HEK293 (cell line): ENCODE measurements at regions not wholly inside any gene's neighbourhood (a gene's known extent, or its start where the extent isn't known, plus 50 kb on each side); places are given as distances from the start of the nearest gene placed in this dataset.

Experiments
- CTCF ChIA-PET: fragments of 350-600 bp; formaldehyde crosslinking; extraction: SDS; loops from one replicate; lab custom pipeline; 2021; ENCODE audit warnings: antibody characterized with exemption; lab: Yijun Ruan, JAX
- POLR2A ChIA-PET: fragments of 300-600 bp; formaldehyde crosslinking; extraction: SDS; loops from one replicate; lab custom pipeline; 2020; ENCODE audit warnings: antibody characterized with exemption, inconsistent platforms; lab: Yijun Ruan, JAX
- H3K27ac ChIP-seq: fragments of 200-500 bp; sonication (Bioruptor generic); 2 replicates; pipeline ENCODE4 v1.5.1; 2014; ENCODE audit warnings: low read depth, low read length, control low read depth, inconsistent platforms; ENCODE audit errors: extremely low read depth
- H3K36me3 ChIP-seq, 2 experiments: fragments of 200-500 bp in 1 of 2; sonication (Bioruptor generic) in 1 of 2; 1 replicate in 1 of 2; 2 replicates in 1 of 2; pipeline ENCODE4 v1.5.1; 2014 to 2017; ENCODE audit warnings: inconsistent platforms in 2 of 2, low read length in 2 of 2; ENCODE audit not compliant: control insufficient read depth in 2 of 2, insufficient read depth in 1 of 2
- H3K4me1 ChIP-seq: fragments of 200-500 bp; sonication (Bioruptor generic); 2 replicates; pipeline ENCODE4 v1.5.1; 2014; ENCODE audit warnings: mild to moderate bottlenecking, low read length, inconsistent platforms; ENCODE audit not compliant: control insufficient read depth, insufficient read depth
- H3K4me3 ChIP-seq: 2 replicates; pipeline ENCODE4 v1.5.1; 2011; ENCODE audit warnings: low read depth, mild to moderate bottlenecking, control low read depth, low read length, moderate library complexity
- H3K9me3 ChIP-seq: fragments of 200-500 bp; sonication (Bioruptor generic); 2 replicates; pipeline ENCODE4 v1.5.1; 2014; ENCODE audit warnings: low read depth, low read length, inconsistent platforms; ENCODE audit not compliant: control insufficient read depth, insufficient read depth
- MZF1 ChIP-seq: fragments of 450-650 bp; formaldehyde crosslinking; IDR thresholded peaks from 2 replicates; pipeline ENCODE4 v1.5.1; 2017; ENCODE audit warnings: missing biosample characterization, missing genetic modification characterization, borderline replicate concordance
- RBAK ChIP-seq: fragments of 450-650 bp; formaldehyde crosslinking; IDR thresholded peaks from 2 replicates; pipeline ENCODE4 v1.5.1; 2016; ENCODE audit warnings: missing biosample characterization, missing genetic modification characterization
- SALL2 ChIP-seq: fragments of 450-650 bp; formaldehyde crosslinking; IDR thresholded peaks from 2 replicates; pipeline ENCODE4 v1.5.0; 2017; ENCODE audit warnings: missing biosample characterization, mild to moderate bottlenecking, missing genetic modification characterization, borderline replicate concordance
- SP3 ChIP-seq: fragments of 450-650 bp; formaldehyde crosslinking; IDR thresholded peaks from 2 replicates; pipeline ENCODE4 v1.5.1; 2016; ENCODE audit warnings: missing biosample characterization, missing genetic modification characterization
- ZBTB17 ChIP-seq: fragments of 450-650 bp; formaldehyde crosslinking; IDR thresholded peaks from 2 replicates; pipeline ENCODE4 v1.5.1; 2016; ENCODE audit warnings: missing biosample characterization, missing genetic modification characterization
- ZBTB8A ChIP-seq: fragments of 450-650 bp; formaldehyde crosslinking; IDR thresholded peaks from 2 replicates; pipeline ENCODE4 v1.5.1; 2016; ENCODE audit warnings: missing biosample characterization, missing genetic modification characterization
- ZEB2 ChIP-seq: fragments of 450-650 bp; formaldehyde crosslinking; IDR thresholded peaks from 2 replicates; pipeline ENCODE4 v1.5.1; 2016; ENCODE audit warnings: missing biosample characterization, missing genetic modification characterization
- ZNF112 ChIP-seq: fragments of 450-650 bp; formaldehyde crosslinking; IDR thresholded peaks from 2 replicates; pipeline ENCODE4 v1.5.0; 2017; ENCODE audit warnings: missing biosample characterization, missing genetic modification characterization
- ZNF138 ChIP-seq: fragments of 450-650 bp; formaldehyde crosslinking; IDR thresholded peaks from 2 replicates; pipeline ENCODE4 v1.5.1; 2016; ENCODE audit warnings: missing biosample characterization, missing genetic modification characterization, borderline replicate concordance
- ZNF311 ChIP-seq: fragments of 450-650 bp; formaldehyde crosslinking; IDR thresholded peaks from 2 replicates; pipeline ENCODE4 v1.5.1; 2017; ENCODE audit warnings: missing biosample characterization, missing genetic modification characterization, borderline replicate concordance
- ZNF366 ChIP-seq: fragments of 450-650 bp; formaldehyde crosslinking; conservative IDR thresholded peaks from 2 replicates; pipeline ENCODE4 v1.5.1; 2016; ENCODE audit warnings: missing biosample characterization, missing genetic modification characterization
- ZNF529 ChIP-seq: fragments of 450-650 bp; formaldehyde crosslinking; IDR thresholded peaks from 2 replicates; pipeline ENCODE4 v1.5.1; 2017; ENCODE audit warnings: missing genetic modification characterization, missing biosample characterization; ENCODE audit not compliant: insufficient replicate concordance
- ZNF776 ChIP-seq: fragments of 450-650 bp; formaldehyde crosslinking; IDR thresholded peaks from 2 replicates; pipeline ENCODE4 v1.5.0; 2017; ENCODE audit warnings: missing biosample characterization, missing genetic modification characterization, borderline replicate concordance
- TF ChIP-seq, protein P1 (sequence below): fragments of 450-650 bp; formaldehyde crosslinking; IDR thresholded peaks from 2 replicates; pipeline ENCODE4 v1.5.1; 2016; ENCODE audit warnings: missing biosample characterization, missing genetic modification characterization
- TF ChIP-seq, protein P2 (sequence below): fragments of 450-650 bp; formaldehyde crosslinking; IDR thresholded peaks from 2 replicates; pipeline ENCODE4 v1.5.1; 2016; ENCODE audit warnings: missing biosample characterization, missing genetic modification characterization
- TF ChIP-seq, protein P3 (sequence below): fragments of 450-650 bp; formaldehyde crosslinking; IDR thresholded peaks from 2 replicates; pipeline ENCODE4 v1.5.1; 2016; ENCODE audit warnings: missing biosample characterization, missing genetic modification characterization
- TF ChIP-seq, protein P4 (sequence below): IDR thresholded peaks from 2 replicates; pipeline ENCODE4 v1.6.1; 2011; ENCODE audit warnings: mild to moderate bottlenecking, low read depth, low read length, borderline replicate concordance

DNA sequence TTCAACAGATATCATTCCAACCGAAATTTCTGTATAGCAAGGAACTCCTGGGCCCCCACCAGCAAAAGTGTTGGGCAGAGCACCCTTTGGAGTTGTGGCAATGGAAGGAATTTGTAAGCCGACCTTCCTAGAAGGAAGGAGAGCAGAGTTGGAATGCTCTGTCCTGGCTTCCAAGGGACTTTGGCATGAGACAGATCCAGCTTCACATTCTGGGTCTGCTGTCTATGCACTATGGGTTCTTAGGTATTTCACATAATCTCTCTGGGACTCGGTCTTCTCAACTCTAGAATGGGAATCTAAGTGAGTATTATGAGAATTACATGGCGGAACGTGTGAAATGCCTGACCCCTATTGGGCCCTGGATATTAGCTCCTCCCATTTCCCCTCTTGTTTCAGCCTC is 63.2 kb upstream of the MARCHF10 start (continued):
- TF ChIP-seq, protein P1, sequence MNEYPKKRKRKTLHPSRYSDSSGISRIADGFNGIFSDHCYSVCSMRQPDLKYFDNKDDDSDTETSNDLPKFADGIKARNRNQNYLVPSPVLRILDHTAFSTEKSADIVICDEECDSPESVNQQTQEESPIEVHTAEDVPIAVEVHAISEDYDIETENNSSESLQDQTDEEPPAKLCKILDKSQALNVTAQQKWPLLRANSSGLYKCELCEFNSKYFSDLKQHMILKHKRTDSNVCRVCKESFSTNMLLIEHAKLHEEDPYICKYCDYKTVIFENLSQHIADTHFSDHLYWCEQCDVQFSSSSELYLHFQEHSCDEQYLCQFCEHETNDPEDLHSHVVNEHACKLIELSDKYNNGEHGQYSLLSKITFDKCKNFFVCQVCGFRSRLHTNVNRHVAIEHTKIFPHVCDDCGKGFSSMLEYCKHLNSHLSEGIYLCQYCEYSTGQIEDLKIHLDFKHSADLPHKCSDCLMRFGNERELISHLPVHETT (tag by site-specific recombination), result no peak
- no peak for TF ChIP-seq ZNF776 (tag by site-specific recombination)
- TF ChIP-seq ZBTB8A (tag by site-specific recombination), result no peak
- no peak for TF ChIP-seq ZNF366 (tag by site-specific recombination)

DNA sequence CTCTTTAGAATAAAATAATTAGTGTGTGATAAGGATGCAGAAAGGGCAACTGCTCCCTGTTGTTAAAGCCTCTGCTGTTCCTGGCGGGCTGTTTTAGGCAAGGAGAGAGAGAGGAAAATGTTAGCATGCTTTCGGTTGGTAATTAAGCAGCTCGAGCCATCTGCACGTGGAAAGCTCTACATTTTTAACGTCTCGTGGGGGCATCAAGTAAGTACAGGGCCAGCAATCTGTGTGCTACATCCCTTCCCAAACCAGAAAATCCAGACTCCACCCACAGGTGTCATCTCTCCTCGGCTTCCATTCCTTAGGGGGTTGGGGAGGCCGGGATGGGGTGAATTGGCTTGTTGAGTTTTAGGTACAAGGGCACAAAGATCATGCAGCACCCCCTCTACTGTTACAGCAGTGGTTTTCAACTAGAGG is 62.4 kb upstream of the MARCHF10 start:
- POLR2A ChIA-PET, result no interaction called here
- no peaks in the 10 kb centered on the region for H3K4me1 ChIP-seq
- no peak for TF ChIP-seq ZNF529 (tag by site-specific recombination)
- no peak for TF ChIP-seq SALL2 (tag by site-specific recombination)
- TF ChIP-seq ZEB2 (tag by site-specific recombination), result no peak
- no peak for TF ChIP-seq ZNF138 (tag by site-specific recombination)
- no peak for TF ChIP-seq ZBTB17
- TF ChIP-seq, protein P2, sequence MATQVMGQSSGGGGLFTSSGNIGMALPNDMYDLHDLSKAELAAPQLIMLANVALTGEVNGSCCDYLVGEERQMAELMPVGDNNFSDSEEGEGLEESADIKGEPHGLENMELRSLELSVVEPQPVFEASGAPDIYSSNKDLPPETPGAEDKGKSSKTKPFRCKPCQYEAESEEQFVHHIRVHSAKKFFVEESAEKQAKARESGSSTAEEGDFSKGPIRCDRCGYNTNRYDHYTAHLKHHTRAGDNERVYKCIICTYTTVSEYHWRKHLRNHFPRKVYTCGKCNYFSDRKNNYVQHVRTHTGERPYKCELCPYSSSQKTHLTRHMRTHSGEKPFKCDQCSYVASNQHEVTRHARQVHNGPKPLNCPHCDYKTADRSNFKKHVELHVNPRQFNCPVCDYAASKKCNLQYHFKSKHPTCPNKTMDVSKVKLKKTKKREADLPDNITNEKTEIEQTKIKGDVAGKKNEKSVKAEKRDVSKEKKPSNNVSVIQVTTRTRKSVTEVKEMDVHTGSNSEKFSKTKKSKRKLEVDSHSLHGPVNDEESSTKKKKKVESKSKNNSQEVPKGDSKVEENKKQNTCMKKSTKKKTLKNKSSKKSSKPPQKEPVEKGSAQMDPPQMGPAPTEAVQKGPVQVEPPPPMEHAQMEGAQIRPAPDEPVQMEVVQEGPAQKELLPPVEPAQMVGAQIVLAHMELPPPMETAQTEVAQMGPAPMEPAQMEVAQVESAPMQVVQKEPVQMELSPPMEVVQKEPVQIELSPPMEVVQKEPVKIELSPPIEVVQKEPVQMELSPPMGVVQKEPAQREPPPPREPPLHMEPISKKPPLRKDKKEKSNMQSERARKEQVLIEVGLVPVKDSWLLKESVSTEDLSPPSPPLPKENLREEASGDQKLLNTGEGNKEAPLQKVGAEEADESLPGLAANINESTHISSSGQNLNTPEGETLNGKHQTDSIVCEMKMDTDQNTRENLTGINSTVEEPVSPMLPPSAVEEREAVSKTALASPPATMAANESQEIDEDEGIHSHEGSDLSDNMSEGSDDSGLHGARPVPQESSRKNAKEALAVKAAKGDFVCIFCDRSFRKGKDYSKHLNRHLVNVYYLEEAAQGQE (tag by site-specific recombination), result no peak
- H3K4me3 ChIP-seq, result no peak overlapping the region
- H3K36me3 ChIP-seq, result no peaks in the 10 kb centered on the region
- H3K9me3 ChIP-seq, result no peaks in the 10 kb centered on the region
- CTCF ChIA-PET, result interaction anchor here (0.6 kb wide), 1 partner anchor 101 kb away, joined by 4 read pairs; no protein-coding TSS in a partner anchor
- no peak overlapping the region for H3K27ac ChIP-seq

DNA sequence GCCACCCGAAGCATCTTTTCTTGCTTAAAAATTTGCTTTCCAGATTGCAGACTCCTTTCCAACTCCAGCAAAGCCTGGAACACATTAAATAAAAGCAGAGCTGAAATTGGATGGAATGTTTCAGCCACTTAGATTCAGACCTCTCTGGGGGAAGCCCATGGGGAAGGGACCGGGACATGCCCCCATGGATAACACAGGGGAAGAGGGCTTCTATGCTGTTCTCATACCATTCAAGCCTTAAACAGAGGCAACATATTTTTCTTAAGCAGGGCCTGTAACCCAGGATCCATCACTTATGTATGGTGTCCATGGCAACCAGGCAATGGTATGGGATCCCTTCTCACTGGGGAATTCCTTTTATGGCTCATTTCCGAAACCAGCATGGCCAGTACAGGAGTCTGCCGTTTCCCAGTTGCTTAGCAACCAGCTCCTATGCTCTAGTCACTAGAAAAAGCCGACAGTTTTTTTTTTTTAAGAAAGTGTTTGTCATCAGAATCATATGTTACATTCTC is 62.0 kb upstream of the MARCHF10 start:
- ChIA-PET CTCF (interaction anchor here (0.6 kb wide), 1 partner anchor 101 kb away, joined by 4 read pairs; no protein-coding TSS in a partner anchor), POLR2A (no interaction called here)
- Histone ChIP-seq H3K4me1 (no peaks in the 10 kb centered on the region), H3K27ac (no peak overlapping the region), H3K36me3 (no peaks in the 10 kb centered on the region), H3K9me3 (no peaks in the 10 kb centered on the region), H3K4me3 (no peak overlapping the region)
- TF ChIP-seq MZF1 (peak; percentile 71; the same call in 1 of the 2 replicates), RBAK (tag by site-specific recombination) (no peak), ZNF112 (tag by site-specific recombination) (no peak), ZNF311 (tag by site-specific recombination) (no peak), SP3 (no peak)
- TF ChIP-seq, protein P3, sequence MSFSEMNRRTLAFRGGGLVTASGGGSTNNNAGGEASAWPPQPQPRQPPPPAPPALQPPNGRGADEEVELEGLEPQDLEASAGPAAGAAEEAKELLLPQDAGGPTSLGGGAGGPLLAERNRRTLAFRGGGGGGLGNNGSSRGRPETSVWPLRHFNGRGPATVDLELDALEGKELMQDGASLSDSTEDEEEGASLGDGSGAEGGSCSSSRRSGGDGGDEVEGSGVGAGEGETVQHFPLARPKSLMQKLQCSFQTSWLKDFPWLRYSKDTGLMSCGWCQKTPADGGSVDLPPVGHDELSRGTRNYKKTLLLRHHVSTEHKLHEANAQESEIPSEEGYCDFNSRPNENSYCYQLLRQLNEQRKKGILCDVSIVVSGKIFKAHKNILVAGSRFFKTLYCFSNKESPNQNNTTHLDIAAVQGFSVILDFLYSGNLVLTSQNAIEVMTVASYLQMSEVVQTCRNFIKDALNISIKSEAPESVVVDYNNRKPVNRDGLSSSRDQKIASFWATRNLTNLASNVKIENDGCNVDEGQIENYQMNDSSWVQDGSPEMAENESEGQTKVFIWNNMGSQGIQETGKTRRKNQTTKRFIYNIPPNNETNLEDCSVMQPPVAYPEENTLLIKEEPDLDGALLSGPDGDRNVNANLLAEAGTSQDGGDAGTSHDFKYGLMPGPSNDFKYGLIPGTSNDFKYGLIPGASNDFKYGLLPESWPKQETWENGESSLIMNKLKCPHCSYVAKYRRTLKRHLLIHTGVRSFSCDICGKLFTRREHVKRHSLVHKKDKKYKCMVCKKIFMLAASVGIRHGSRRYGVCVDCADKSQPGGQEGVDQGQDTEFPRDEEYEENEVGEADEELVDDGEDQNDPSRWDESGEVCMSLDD (tag by site-specific recombination), result no peak
- TF ChIP-seq, protein P4, sequence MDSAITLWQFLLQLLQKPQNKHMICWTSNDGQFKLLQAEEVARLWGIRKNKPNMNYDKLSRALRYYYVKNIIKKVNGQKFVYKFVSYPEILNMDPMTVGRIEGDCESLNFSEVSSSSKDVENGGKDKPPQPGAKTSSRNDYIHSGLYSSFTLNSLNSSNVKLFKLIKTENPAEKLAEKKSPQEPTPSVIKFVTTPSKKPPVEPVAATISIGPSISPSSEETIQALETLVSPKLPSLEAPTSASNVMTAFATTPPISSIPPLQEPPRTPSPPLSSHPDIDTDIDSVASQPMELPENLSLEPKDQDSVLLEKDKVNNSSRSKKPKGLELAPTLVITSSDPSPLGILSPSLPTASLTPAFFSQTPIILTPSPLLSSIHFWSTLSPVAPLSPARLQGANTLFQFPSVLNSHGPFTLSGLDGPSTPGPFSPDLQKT, result peak; percentile 79
